Activated CD8-positive, alpha-beta memory T cell treated with anti-CD3 and anti-CD28 coated beads, Interleukin-2, amount 10 ng/mL, durations not matched to agents 7 days and 5 days (primary cell): ENCODE measurements at regions not wholly inside any gene's neighbourhood (a gene's known extent, or its start where the extent isn't known, plus 50 kb on each side); places are given as distances from the start of the nearest gene placed in this dataset.

ENCODE experiments used
- ATAC-seq: fragments of 150-1000 bp; cut with Tn5 transposase; one replicate; pipeline ENCODE4 v1.10.0; 2021; ENCODE audit warnings: moderate library complexity
- CTCF ChIA-PET: fragments of 350-600 bp; sonication (Branson Sonifier 250); formaldehyde crosslinking; loops from one replicate; lab custom pipeline; 2021; ENCODE audit warnings: antibody characterized with exemption; lab: Charles Lee
- DNase-seq: peaks from one replicate; pipeline ENCODE4 v3.0.0-alpha.2; 2020
- H3K27ac Mint-ChIP-seq: one replicate; pipeline ENCODE4 v1.8.0; 2021; ENCODE audit warnings: mild to moderate bottlenecking, mixed read lengths
- H3K27me3 Mint-ChIP-seq: one replicate; pipeline ENCODE4 v1.8.0; 2021; ENCODE audit warnings: mixed read lengths
- H3K36me3 Mint-ChIP-seq: one replicate; pipeline ENCODE4 v1.8.0; 2021; ENCODE audit warnings: mild to moderate bottlenecking, mixed read lengths
- H3K4me1 Mint-ChIP-seq: one replicate; pipeline ENCODE4 v1.8.0; 2021; ENCODE audit warnings: mixed read lengths
- H3K4me3 Mint-ChIP-seq: one replicate; pipeline ENCODE4 v1.8.0; 2021; ENCODE audit warnings: mild to moderate bottlenecking, moderate library complexity, mixed read lengths
- H3K9me3 Mint-ChIP-seq: one replicate; pipeline ENCODE4 v1.8.0; 2022; ENCODE audit warnings: low read depth, mixed read lengths

- no peaks in the 10 kb centered on the region for H3K9me3 Mint-ChIP-seq
- no peaks in the 10 kb centered on the region for H3K27me3 Mint-ChIP-seq
- ATAC-seq: no peak
- CTCF ChIA-PET: no interaction called here
- no peak overlapping the region for H3K4me3 Mint-ChIP-seq
- no peak for DNase-seq
- H3K36me3 Mint-ChIP-seq: no peaks in the 10 kb centered on the region
- no peak overlapping the region for H3K27ac Mint-ChIP-seq
- H3K4me1 Mint-ChIP-seq: no peaks in the 10 kb centered on the region
Observed at GRCh38 chr4:180650273-180650672, 1592.9 kb upstream of the TENM3 start.

GRCh38 chr4:180652533-180652932, 1590.7 kb upstream of the TENM3 start:
- CTCF ChIA-PET: no interaction called here
- Mint-ChIP-seq H3K36me3 (no peaks in the 10 kb centered on the region), H3K27me3 (no peaks in the 10 kb centered on the region), H3K4me3 (no peak overlapping the region), H3K27ac (no peak overlapping the region), H3K4me1 (no peaks in the 10 kb centered on the region), H3K9me3 (no peaks in the 10 kb centered on the region)
- DNase-seq: no peak
- no peak for ATAC-seq

GRCh38 chr4:180655886-180656285, 1587.3 kb upstream of the TENM3 start:
- H3K4me3 Mint-ChIP-seq: no peak overlapping the region
- H3K27me3 Mint-ChIP-seq: no peaks in the 10 kb centered on the region
- H3K36me3 Mint-ChIP-seq: no peaks in the 10 kb centered on the region
- H3K4me1 Mint-ChIP-seq: no peaks in the 10 kb centered on the region
- ATAC-seq (no peak), DNase-seq (no peak)
- no peak overlapping the region for H3K27ac Mint-ChIP-seq
- CTCF ChIA-PET: interaction anchor here (1.0 kb wide), 1 partner anchor 9 kb away, joined by 3 read pairs; no protein-coding TSS in a partner anchor
- no peaks in the 10 kb centered on the region for H3K9me3 Mint-ChIP-seq

- no peaks in the 10 kb centered on the region for H3K4me1 Mint-ChIP-seq
- H3K36me3 Mint-ChIP-seq: no peaks in the 10 kb centered on the region
- peaks cover 2% of the 10 kb centered on the region for H3K9me3 Mint-ChIP-seq
- no peak for DNase-seq
- no peak overlapping the region for H3K4me3 Mint-ChIP-seq
- no peaks in the 10 kb centered on the region for H3K27me3 Mint-ChIP-seq
- no peak for ATAC-seq
- H3K27ac Mint-ChIP-seq: no peak overlapping the region
- CTCF ChIA-PET: no interaction called here
Observed at GRCh38 chr4:180657881-180658280, 1585.3 kb upstream of the TENM3 start.

GRCh38 chr4:180664766-180665368, 1578.3 kb upstream of the TENM3 start:
- Mint-ChIP-seq H3K27ac (no peak overlapping the region), H3K27me3 (no peaks in the 10 kb centered on the region), H3K4me1 (no peaks in the 10 kb centered on the region), H3K9me3 (peaks cover 2% of the 10 kb centered on the region), H3K4me3 (no peak overlapping the region), H3K36me3 (no peaks in the 10 kb centered on the region)
- peak; percentile 62 for DNase-seq
- CTCF ChIA-PET: interaction anchor here (0.6 to 1.1 kb wide), 10 partner anchors 9 to 864 kb away, joined by 3 to 4 read pairs (median 3); no protein-coding TSS in a partner anchor
- ATAC-seq: peak; percentile 55

GRCh38 chr4:180665481-180665880, 1577.7 kb upstream of the TENM3 start:
- Mint-ChIP-seq H3K9me3 (peaks cover 2% of the 10 kb centered on the region), H3K36me3 (no peaks in the 10 kb centered on the region), H3K27ac (no peak overlapping the region), H3K4me1 (no peaks in the 10 kb centered on the region), H3K4me3 (no peak overlapping the region), H3K27me3 (no peaks in the 10 kb centered on the region)
- no peak for DNase-seq
- CTCF ChIA-PET: interaction anchor here (0.7 to 1.1 kb wide), 5 partner anchors 10 to 863 kb away, joined by 3 to 4 read pairs (median 3); no protein-coding TSS in a partner anchor
- ATAC-seq: no peak

- peaks cover under 1% of the 10 kb centered on the region for H3K9me3 Mint-ChIP-seq
- H3K36me3 Mint-ChIP-seq: no peaks in the 10 kb centered on the region
- H3K27me3 Mint-ChIP-seq: no peaks in the 10 kb centered on the region
- CTCF ChIA-PET: interaction anchor here (0.7 to 1.1 kb wide), 2 partner anchors 17 to 23 kb away, joined by 3 to 5 read pairs; no protein-coding TSS in a partner anchor
- no peak overlapping the region for H3K4me3 Mint-ChIP-seq
- no peaks in the 10 kb centered on the region for H3K4me1 Mint-ChIP-seq
- no peak overlapping the region for H3K27ac Mint-ChIP-seq
- DNase-seq (no peak), ATAC-seq (peak; percentile 36)
Observed at GRCh38 chr4:180665994-180666824, 1577.0 kb upstream of the TENM3 start.

GRCh38 chr4:180668732-180669131, 1574.5 kb upstream of the TENM3 start:
- no peaks in the 10 kb centered on the region for H3K9me3 Mint-ChIP-seq
- H3K4me1 Mint-ChIP-seq: no peaks in the 10 kb centered on the region
- no peaks in the 10 kb centered on the region for H3K27me3 Mint-ChIP-seq
- CTCF ChIA-PET: no interaction called here
- no peak overlapping the region for H3K27ac Mint-ChIP-seq
- H3K36me3 Mint-ChIP-seq: no peaks in the 10 kb centered on the region
- ATAC-seq: no peak
- no peak for DNase-seq
- H3K4me3 Mint-ChIP-seq: no peak overlapping the region

GRCh38 chr4:180669680-180670079, 1573.5 kb upstream of the TENM3 start:
- Mint-ChIP-seq H3K9me3 (no peaks in the 10 kb centered on the region), H3K4me3 (no peak overlapping the region), H3K36me3 (no peaks in the 10 kb centered on the region), H3K4me1 (no peaks in the 10 kb centered on the region), H3K27me3 (no peaks in the 10 kb centered on the region), H3K27ac (no peak overlapping the region)
- DNase-seq: no peak
- CTCF ChIA-PET: no interaction called here
- no peak for ATAC-seq

GRCh38 chr4:180674619-180675358, 1568.4 kb upstream of the TENM3 start:
- Mint-ChIP-seq H3K4me3 (no peak overlapping the region), H3K4me1 (no peaks in the 10 kb centered on the region), H3K27ac (no peak overlapping the region), H3K27me3 (no peaks in the 10 kb centered on the region), H3K36me3 (no peaks in the 10 kb centered on the region), H3K9me3 (no peaks in the 10 kb centered on the region)
- CTCF ChIA-PET: interaction anchor here (1.8 kb wide), 1 partner anchor 10 kb away, joined by 4 read pairs; no protein-coding TSS in a partner anchor
- ATAC-seq: no peak
- no peak for DNase-seq

GRCh38 chr4:180675359-180675650, 1567.9 kb upstream of the TENM3 start:
- H3K27ac Mint-ChIP-seq: no peak overlapping the region
- DNase-seq: no peak
- H3K9me3 Mint-ChIP-seq: no peaks in the 10 kb centered on the region
- H3K4me1 Mint-ChIP-seq: no peaks in the 10 kb centered on the region
- no peak for ATAC-seq
- H3K36me3 Mint-ChIP-seq: no peaks in the 10 kb centered on the region
- no peak overlapping the region for H3K4me3 Mint-ChIP-seq
- CTCF ChIA-PET: interaction anchor here (1.8 kb wide), 1 partner anchor 10 kb away, joined by 4 read pairs; no protein-coding TSS in a partner anchor
- H3K27me3 Mint-ChIP-seq: no peaks in the 10 kb centered on the region

- Mint-ChIP-seq H3K36me3 (no peaks in the 10 kb centered on the region), H3K4me1 (no peaks in the 10 kb centered on the region), H3K27ac (no peak overlapping the region), H3K4me3 (no peak overlapping the region), H3K27me3 (no peaks in the 10 kb centered on the region), H3K9me3 (no peaks in the 10 kb centered on the region)
- CTCF ChIA-PET: no interaction called here
- DNase-seq (no peak), ATAC-seq (no peak)
Observed at GRCh38 chr4:180680305-180680704, 1562.9 kb upstream of the TENM3 start.

GRCh38 chr4:180682776-180683175, 1560.4 kb upstream of the TENM3 start:
- ATAC-seq: no peak
- no peaks in the 10 kb centered on the region for H3K9me3 Mint-ChIP-seq
- no peaks in the 10 kb centered on the region for H3K27me3 Mint-ChIP-seq
- no peaks in the 10 kb centered on the region for H3K36me3 Mint-ChIP-seq
- no peak overlapping the region for H3K27ac Mint-ChIP-seq
- no peak for DNase-seq
- no peak overlapping the region for H3K4me3 Mint-ChIP-seq
- CTCF ChIA-PET: interaction anchor here (1.1 kb wide), 1 partner anchor 16 kb away, joined by 5 read pairs; no protein-coding TSS in a partner anchor
- H3K4me1 Mint-ChIP-seq: no peaks in the 10 kb centered on the region
